ENCODE measurements at regions not wholly inside any gene's neighbourhood (a gene's known extent, or its start where the extent isn't known, plus 50 kb on each side); places are given as distances from the start of the nearest gene placed in this dataset.

DNA sequence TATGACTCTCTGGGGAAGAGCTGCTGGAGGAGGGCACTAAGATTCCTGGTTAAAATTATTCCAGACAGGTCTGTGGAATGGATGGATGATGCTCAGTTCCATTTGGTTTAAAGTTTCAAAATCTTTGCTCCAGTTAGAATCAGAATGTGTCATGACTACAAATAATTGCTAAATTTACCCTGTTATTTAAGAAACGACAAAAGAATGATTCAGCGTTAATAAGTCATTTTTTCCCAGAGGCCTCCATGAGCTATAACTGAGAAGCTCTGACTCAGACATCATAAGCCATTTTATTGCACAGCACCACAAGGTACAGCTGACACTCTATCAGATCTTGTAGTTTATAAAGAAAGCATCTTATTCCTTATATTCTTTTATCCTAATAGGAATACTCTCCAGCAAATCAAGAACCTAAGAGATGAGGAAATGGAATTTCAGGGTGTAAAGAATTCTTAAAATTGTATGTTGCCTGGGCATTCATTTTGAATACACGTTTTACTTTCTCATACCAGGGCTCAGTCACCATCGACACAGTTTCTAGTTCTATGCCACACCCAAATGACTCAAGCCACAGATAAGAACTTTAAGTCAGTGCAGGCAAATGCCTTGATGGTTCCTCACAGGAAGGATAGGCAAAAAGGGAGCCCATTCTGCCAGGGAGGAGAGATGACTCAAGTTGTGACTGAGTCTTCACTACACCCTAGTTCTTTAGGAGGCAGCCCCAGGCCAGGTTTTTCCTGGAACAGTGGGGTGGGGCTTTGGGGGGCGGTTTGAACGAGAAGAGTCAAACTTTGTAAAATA, 636.0 kb downstream of the MMUT start:
- DNase-seq (ENCODE audit: low read depth), result peak; percentile 84

DNA sequence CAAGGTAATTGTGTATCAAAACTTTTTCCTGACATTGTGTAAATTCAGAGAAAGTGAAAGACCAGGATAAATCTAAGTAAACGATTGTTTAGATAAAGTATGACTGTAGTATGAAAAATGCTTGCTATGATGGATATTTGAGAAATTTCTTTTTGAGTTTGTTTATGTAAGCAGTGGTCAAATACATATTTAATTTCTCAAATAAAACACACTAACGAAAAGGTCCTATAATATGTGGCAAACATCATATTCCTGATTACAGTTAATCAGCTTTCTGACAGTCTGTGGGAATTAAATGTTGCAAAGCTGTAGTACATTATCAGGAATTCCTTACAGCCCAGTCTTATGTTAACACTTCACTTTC, 636.9 kb downstream of the MMUT start:
- peak; percentile 6 for DNase-seq (ENCODE audit: low read depth)

DNA sequence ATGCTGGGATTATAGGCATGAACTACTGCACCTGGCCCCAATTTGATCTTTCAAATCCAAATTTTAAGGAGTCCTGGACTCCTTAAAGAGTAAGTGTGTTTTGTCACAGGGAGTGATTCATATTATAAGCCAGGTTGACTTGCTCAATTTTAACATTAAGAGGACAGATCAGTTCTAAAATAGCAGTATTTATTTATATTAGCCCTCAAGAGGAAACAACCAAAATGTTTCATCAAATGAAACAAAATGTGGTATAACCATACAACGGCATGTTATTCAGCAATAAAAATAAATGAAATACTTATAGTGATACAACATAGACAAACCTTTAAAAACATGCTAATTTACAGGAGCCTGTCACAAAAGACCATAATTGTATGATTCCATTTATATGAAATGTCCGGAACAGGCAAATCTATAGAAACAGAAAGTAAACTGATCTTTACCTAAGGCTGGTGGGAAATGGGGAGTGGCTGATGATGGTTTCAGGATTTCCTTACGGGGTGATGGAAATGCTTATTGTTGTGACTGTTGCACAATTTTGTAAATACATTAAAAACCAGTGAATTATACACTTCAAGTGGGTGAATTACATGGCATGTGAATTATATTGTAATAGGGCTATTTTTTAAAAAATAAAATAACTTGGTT, 637.4 kb downstream of the MMUT start:
- DNase-seq (ENCODE audit: low read depth), result peak; percentile 4

DNA sequence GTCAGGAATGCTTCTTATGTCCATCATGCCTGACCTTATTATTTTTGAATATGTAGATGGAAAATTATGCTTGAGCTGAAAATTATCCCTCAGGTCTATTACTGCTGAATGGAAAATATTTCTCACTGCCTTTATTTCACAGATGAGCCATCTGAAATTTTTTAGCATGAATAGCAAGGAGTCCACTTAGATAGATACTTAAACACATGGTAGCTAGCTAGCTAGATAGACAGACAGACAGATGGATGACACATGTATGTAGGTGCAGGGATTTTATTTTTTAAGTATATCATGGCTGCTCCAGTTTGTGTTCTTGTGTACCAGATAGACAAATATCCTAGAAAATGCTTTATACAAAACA, 645.0 kb downstream of the MMUT start:
- DNase-seq (ENCODE audit: low read depth), result no peak

DNA sequence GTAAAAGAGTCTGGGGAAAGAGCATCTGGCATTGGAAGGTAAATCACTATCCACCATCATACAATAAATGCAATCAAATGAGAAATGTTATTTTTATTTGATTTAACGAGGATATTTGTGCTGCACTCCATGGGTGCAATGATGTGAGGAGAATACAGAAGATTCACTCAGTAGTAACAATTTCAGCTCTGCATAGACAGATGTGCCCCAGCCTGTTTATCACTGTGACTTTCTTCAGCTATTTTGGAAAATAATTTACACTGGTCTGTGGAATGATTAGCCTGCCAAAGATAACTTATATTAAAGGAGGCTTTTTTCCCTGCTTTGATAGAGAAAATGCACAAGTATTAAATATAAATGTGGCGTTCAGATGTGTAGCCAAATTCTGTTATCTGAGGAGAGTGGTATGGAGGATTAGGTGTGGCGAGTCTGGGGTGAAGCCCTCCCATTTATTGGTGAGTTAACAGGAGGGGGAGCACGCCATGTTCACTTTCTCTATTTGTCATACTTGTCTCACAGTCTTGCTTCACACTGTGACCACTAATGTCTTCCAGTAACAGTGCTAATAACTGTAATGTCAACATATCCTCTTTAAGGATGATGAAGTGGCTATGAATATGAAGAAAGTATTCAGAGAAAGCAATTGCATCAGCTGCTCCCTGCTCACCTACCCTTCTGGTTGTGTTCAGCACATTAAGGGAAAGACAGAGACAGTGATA, 645.6 kb downstream of the MMUT start:
- peak; percentile 5 for DNase-seq (ENCODE audit: low read depth)

DNA sequence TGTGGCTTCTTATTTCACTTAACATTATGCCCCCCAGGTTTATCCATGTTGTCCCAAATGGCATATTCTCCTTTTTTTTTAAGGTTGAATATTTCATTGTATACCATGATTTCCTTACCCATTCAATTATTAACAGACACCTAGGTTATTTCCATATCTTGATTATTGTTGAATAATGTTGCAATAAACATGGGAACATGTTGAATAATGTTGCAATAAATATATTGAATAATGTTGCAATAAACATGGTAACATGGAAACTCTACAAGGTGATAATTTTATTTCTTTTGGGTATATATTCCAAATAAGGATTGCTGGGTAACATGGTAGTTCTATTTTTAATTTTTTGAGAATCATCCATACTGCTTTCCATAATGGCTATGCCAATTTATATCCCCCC, 648.1 kb downstream of the MMUT start:
- no peak for DNase-seq (ENCODE audit: low read depth)

DNA sequence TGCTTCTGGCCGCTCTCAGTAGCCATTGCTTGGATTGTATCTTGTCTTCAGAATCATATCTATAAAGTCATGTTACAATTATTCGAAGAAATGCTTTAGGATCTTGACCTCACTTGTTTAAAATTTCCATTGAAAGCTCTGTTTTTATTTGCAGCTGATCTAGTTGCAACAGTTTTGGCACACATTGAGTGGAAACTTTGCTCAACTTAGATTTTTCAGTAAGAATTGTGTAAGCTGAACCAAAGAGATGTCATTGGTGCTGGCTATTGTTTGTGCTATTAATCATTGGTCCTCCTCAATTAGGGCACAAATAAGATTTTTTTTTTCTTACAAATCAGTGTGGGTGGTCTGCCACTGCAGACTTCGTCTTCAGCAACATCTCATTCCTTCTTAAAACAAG, 649.2 kb downstream of the MMUT start:
- DNase-seq (ENCODE audit: low read depth), result no peak

DNA sequence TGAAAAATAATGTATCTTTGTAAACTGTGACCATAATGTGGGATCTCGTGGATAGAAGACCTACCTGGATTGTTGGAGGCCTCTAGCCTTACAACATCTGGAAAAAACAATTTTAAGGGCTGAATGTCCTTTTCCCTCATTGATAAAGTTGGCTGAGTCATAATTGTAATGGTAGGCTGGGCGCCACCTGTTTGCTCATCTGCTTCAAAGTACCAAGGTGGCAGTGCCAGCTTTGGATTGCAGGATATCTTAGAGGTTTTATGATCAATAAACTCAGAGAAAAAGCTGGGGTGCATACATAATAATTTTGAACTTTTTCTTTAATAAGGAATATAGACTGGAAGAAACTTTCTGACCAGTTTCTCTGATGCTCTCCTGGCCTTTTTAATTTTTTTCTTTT, 653.4 kb downstream of the MMUT start:
- no peak for DNase-seq (ENCODE audit: low read depth)

DNA sequence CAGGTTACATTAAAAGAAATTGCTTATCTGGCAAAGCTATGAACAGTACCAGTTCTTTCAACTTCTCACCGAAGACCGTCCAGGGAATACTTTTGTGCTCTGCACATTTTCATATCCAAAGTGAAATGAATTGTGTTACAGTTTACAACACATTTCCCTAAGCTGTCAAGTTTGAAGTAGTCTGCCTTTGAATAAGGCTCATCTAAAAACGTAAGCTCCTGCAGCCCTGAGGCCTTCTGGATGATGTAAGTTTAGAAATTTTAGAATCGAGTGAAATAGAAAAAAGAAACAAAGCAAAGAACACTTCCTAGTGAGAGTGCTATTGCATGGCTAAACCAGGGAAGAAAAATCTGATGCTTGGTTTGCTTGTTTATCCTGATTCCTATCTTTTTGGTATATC, 653.8 kb downstream of the MMUT start:
- DNase-seq (ENCODE audit: low read depth), result no peak

DNA sequence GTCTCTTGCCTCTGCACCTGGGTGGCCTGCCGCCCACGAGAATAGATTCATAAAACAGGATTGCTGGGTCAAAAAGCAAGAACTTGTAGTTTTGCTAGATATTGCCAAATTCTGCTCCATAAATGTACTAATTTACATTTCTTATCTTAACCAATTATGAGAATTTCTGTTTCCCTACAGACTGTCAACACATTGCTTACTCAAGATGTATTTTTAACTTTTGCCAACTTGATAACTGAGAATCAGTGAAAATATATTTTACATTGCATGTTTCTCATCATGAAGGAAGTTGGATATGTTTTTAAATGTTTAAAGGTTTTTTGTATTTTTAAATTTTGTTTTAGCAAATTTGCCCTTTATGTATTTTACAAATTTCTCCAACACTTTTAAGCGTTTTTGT, 664.8 kb downstream of the MMUT start:
- no peak for DNase-seq (ENCODE audit: low read depth)

DNA sequence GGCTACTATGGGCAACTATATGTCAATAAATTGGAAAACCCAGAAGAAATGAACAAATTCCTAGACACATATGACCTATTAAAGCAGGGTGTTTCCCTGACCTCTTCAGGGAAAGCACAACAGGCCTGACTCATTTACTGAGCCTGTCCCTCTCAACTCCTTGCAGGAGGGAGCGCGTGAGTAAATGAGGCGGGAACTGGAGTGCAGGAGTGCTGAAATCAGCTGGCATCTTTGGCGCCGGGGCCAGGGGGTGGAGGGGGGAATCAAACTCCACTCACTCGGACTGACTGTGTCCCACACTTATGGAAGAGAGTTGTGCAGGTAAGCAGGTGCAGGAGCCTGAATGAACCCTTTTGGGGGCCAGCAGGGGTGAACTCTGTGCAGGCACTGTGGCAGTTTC, 671.2 kb upstream of the PTCHD4 start:
- DNase-seq (ENCODE audit: low read depth), result no peak

DNA sequence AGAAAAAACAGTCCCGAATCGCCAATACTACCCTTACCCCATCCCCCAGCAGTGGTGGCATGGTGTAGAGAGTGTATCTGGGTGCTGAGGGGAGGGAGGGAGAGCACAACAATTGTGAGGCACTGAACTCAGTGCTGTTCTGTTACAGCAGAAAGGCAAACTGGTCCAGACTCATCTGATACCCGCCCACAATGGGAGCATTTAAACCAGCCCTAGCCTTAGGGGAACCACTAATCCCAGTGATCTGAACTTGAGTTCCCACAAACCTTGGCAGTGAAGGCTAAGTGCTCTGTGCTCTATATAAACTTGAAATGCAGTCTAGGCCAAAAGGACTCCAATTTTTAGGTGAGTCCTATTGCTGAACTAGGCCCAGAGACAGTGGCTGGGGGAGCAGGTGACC, 666.4 kb upstream of the PTCHD4 start:
- DNase-seq (ENCODE audit: low read depth), result no peak

DNA sequence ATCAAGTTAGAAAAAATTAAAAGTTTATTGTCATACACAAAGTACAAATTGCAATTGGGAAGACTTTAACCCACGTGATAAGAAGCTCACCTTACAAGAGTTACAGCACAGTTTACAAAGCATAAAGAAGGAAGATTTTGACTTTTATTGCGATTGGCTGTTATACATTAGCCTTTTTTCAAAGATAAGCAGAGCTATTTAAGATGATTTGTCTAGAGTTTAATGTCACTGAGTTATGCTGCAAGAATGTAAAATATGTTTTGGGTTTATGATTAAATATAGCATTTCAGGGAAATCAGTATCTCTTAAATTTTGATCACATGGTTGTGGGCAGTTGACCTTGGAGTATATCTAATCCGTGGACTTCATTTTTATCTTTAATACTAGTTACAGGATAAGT, 664.2 kb upstream of the PTCHD4 start:
- no peak for DNase-seq (ENCODE audit: low read depth)

DNA sequence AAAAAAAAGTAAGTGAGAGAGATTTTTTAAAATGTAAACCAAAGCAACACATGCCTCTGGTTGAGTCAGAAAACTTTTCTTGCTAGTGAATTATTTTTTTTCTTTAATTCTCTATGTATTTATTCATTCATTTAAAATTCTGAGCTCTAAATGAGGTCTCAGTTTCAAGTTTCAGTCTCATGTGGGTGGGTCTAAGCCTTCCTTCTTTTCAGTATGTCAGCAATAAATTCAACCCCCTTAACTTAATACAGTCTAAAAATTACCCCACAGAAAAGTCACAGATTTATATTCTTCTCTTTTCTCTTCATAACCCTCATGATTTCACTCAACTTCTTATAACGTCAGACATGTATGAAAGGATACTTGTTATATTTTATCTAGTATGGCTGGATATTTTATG, 663.3 kb upstream of the PTCHD4 start:
- DNase-seq (ENCODE audit: low read depth), result no peak

DNA sequence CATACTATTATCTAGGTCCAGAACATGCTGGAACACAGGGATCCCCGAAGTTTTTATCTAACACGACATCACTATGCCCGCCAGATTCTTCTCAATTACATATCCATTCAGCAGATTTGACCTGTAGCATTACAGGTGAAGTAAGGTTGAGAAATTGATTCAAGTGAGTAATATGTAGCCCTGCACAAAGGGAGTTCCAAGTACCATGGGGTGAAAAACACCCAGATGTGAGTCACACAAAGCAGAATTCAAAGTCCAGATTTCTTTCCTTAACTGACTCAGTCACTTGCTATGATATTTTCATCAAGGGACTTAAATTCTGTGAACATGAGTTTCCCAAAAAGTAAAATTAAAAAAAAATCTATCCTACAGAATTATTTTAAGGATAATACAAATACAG, 655.4 kb upstream of the PTCHD4 start:
- DNase-seq (ENCODE audit: low read depth), result no peak

DNA sequence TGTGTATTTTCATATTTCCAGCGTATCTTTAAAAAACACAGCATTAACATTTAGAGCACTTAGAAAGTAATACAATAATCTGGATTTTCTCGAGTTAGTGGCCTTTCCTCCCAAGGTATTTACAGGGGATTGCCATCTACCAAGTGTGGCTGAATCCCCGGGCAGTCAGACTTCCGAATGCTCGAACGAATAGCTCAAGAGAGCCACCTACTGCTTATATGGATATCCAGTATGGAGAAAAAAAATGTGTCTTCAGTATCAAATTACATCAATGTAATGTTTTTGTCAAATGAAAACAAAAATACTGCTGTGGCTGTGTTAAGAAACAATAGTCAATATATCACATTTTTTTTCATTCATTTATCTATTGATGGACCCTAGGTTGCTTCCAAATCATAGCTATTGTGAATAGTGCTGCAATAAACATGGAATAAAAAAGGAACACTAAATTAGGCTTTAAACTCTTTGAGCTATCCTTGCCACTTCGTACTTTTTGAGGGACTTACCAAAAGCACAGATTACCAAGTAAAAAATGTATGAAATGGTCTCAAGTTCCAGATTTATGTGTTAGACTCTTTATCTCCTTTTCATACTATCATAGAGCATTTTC, 654.5 kb upstream of the PTCHD4 start:
- DNase-seq (ENCODE audit: low read depth), result peak; percentile 79

DNA sequence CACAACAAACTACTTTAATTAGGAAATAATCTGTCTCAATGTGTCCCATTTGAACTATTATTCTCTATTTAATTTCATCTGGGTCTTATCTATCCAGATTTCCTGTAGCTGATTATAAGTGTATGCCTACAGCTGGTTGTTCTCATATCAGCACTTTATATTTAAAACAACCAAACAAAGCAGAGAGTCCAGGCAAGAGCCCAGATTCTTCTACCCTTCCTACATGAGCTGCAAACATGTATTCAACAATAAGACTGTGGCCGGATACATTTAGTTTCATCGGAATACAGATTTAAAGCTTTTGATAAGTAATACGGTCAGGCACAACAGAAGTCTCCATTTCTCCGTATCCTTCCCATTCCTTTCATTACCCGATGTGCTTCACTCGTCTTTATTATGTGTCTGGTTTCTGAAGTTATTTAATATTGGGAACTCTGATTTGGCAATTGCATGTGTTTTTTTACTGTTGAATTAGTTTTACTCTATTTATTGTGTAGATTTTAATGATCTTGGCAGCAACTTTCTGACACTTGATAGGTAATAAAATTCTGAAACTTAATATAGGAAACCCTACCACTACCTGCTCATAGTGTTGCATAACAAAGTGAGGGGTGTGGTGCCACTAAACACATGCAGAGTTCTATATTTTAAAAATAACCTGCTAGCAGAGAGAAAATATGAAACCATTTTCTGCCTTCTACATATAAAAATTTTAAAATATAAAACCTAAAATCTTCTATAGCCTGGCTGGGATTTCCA, 653.5 kb upstream of the PTCHD4 start:
- no peak for DNase-seq (ENCODE audit: low read depth)

DNA sequence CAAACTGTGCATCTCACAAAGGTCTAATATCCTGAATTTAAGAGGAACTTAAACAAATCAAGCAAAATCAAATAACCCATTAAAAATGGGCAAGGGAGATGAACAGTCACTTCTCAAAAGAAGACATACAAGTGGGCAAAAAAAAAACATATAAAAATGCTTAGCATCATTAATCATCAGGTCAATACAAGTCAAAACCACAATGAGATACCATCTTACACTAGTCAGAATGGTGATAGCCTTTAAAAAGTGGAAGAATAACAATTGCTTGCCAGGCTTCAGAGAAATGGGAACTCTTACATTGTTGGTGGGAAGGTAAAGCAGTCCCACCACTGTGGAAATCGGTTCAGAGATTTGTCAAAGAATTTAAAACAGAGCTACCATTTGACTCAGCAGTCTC, 646.7 kb upstream of the PTCHD4 start:
- no peak for DNase-seq (ENCODE audit: low read depth)

DNA sequence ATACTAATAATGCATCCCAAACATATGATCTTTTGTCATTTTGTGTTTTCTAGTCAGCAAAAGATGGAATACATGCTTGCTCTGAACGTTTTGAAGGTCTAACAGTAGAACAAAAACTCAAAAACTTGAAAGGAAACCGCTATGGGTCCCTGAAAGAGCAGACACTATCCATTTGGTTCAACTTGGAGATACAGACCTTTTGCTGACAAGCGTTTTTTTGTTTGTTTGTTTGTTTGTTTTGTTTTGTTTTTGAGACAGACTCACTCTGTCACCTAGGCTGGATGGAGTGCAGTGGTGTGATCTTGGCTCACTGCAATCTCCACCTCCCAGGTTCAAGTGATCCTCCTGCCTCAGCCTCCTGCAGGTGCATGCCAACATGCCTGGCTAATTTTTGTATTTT, 644.3 kb upstream of the PTCHD4 start:
- no peak for DNase-seq (ENCODE audit: low read depth)

DNA sequence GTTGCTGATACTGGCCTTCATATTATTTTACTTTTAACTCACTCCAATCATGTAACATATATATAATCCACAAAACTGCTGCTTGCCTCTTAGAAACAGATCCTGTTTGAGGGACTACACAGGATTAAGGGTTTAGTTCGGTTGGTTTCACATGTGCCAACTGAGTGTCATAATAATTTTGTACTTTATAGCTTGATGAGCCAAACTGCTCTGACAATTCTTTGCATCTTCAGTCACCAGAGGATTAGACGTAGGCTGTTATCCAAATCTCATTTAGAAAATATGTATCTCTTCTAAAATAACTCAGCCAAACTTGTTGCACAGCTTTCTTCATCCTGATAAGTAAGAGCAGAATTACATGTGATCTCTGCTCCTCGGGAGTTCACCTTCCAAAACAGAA, 643.6 kb upstream of the PTCHD4 start:
- no peak for DNase-seq (ENCODE audit: low read depth)

DNA sequence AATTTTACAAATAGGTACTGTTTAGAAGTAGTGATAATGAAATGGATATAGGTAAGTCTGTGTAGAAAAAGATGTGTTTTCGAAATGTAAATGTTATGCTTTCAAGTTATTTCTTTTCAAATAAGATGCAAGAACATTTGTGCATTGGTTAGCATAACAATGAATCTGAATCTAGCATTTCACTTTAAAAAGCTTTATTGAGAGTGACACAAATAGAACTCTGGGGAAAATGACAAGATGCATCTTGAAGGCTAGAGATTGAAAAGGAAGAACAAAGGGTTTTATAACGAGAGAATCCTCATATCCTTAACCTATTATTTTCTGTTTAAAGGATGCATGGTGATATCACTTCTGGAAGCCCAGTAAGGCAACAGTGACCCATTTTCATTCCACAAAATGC, 639.9 kb upstream of the PTCHD4 start:
- no peak for DNase-seq (ENCODE audit: low read depth)

DNA sequence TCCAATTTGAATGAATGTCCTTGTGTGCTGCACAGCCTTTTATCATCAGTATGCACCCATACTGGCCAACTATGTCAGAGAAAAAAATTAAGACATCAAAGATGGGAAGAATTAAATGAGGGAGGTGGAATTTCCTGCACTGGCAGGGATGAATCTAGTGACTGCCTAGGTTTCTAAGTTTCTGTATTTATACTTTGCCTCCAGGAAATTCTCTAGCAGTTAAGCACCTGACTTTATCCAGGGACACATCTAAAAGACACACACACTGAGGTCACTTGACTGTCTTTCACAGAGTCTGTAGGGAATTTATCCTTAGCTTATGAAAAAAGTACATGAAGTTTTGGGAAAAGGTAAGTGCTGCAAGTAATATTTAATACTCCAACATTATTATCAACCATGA, 636.5 kb upstream of the PTCHD4 start:
- DNase-seq (ENCODE audit: low read depth), result no peak

Measured in myocyte (in vitro differentiated cells).